NCI-H1417 (cell line): ENCODE measurements at regions not wholly inside any gene's neighbourhood (a gene's known extent, or its start where the extent isn't known, plus 50 kb on each side); places are given as distances from the start of the nearest gene placed in this dataset.
"Not testable (repeated sequence)": the region's sequence is repeated elsewhere in the genome, so short reads cannot be mapped to it uniquely, and the experiment has no call there.

Experiments
- DNase-seq, 3 experiments: peaks; one replicate each; lab custom pipeline; 2025; lab: John Stamatoyannopoulos, UW

DNA sequence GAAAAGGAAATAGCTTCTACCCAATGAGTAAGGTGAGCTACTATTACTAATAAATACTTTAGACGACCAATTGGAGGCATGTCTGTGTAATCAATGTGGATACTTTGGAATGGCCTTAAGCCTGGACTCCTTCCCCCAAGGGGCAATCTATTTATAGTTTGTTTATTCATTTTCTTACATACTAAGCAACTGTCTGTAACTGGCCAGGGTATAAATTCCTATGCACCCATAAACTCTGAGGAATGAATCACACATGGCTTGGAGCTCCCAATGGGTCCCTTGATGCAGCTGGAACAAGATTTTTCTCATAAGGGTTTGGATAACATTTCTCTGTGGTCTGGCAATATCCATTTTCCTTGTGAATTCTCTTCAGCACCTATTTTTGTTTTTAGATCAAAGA lies 506.8 kb downstream of the EDEM1 start:
- no peak for DNase-seq

DNA sequence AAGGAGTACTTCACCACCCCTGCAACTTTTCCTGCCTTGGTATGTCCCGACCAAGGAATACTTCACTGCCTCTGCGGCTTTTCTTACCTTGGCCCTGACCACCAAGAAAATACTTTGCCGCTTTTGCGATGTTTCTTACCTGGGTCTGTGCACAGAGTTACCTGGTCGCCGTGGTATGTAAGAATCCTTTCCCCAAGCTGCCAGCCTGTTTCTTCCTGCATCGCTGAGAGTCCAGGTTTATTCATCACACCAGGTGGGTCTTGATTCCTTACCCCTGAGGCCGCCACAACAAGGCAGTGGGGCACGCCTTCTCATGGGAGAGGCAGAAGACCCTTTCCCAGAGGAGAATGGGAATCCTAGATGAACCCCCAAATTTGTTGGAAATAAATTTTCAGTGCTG lies 511.3 kb downstream of the EDEM1 start:
- DNase-seq: no peak

- no peak for DNase-seq
These were observed 511.8 kb downstream of the EDEM1 start for GRCh38 chr3:5699313-5699712.

GRCh38 chr3:5699811-5700210 lies 512.3 kb downstream of the EDEM1 start:
- no peak for DNase-seq

GRCh38 chr3:5701005-5701404 lies 513.5 kb downstream of the EDEM1 start:
- DNase-seq: not testable (repeated sequence)

- DNase-seq: no peak
These were observed 520.3 kb downstream of the EDEM1 start for GRCh38 chr3:5707794-5708193.

DNA sequence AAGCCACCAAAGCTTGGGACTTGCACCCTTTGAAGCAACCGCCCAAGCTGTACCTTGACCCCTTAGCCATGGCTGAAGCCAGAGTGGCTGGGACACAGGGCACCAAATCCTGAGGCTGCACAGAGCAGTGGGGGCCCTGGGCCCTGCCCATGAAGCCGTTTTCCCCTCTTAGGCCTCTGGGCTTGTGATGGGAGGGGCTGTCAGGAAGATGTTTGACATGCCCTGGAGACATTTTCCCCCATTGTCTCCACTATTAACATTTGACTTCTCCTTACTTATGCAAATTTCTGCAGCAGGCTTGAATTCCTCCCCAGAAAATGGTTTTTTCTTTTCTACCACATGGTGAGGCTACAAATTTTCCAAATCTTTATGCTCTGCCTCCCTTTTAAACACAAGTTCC lies 522.2 kb downstream of the EDEM1 start:
- DNase-seq: no peak

DNA sequence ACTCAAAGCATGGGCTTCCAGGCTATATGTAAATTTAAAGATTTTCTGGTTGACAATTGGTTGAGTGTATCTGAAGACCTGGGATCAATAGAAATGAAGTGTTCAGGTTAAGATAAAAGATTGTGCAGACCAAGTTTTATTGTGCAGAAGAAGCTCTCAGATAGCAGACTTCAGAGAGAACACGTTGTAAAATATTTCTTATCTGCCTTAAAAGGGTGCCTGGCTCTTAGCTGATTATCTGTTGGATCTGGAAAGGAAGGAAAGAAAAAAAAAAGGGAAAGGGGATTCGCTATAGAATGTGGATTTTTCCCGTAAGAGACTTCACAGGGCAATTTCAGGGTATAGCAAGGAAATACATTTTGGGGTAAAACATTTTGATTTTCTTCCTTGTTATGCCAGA lies 523.2 kb downstream of the EDEM1 start:
- no peak for DNase-seq

GRCh38 chr3:5717254-5717653 lies 529.7 kb downstream of the EDEM1 start:
- no peak for DNase-seq

GRCh38 chr3:5719668-5720067 lies 532.2 kb downstream of the EDEM1 start:
- DNase-seq: not testable (repeated sequence)

- DNase-seq: no peak
These were observed 538.3 kb downstream of the EDEM1 start for GRCh38 chr3:5725801-5726200.

- no peak for DNase-seq
These were observed 539.1 kb downstream of the EDEM1 start for GRCh38 chr3:5726621-5727020.

DNA sequence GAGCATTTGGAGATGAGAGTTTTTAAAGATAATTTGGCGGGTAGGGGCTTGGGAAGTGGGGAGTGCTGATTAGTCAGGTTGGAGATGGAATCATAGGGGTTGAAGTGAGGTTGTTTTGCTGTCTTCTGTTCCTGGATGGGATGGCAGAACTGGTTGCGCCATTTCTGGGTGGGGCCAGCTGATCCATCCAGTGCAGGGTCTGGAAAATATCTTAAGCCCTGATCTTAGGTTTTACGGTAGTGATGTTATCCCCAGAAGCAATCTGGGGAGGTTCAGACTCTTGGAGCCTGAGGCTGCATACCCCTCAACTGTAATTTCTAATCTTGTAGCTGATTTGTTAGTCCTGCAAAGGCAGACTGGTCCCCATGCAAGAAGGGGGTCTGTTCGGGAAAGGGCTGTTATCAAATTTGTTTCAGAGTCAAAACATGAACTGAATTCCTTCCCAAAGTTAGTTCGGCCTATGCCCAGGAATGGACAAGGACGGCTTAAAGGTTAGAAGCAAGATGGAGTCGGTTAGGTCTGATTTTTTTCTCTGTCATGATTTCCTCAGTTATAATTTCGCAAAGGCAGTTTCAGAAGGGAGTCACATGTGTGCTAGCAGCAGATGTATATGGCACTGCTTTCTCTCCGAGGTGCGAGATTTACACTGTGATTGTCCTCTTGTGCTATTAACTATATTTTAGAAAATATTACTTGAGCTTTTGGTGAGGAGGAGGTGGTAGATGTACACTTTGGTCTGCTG lies 540.4 kb downstream of the EDEM1 start:
- DNase-seq: no peak

- no peak for DNase-seq
These were observed 542.3 kb downstream of the EDEM1 start for GRCh38 chr3:5729852-5730251.

DNA sequence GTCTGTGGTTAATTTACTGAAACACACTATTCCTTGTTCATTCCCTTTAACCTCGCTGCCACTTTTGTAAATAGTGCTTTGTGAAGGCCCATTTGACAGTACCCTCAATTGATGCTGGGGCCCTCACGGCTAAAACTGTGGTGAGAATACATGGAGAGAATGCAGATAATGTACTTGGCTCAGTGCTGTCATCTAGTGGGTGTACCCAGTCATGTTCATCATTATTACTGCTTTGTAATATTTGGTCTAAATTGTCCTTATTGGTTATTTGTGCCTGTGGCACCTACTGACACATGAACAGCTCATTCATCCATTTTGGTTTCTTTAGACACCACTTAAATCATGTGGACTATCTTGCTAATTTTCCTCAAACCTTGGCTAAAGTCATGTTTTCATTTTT lies 543.6 kb downstream of the EDEM1 start:
- DNase-seq: peak in 1 of 3 experiments; percentile 3

GRCh38 chr3:5732081-5732480 lies 544.6 kb downstream of the EDEM1 start:
- DNase-seq: no peak

DNA sequence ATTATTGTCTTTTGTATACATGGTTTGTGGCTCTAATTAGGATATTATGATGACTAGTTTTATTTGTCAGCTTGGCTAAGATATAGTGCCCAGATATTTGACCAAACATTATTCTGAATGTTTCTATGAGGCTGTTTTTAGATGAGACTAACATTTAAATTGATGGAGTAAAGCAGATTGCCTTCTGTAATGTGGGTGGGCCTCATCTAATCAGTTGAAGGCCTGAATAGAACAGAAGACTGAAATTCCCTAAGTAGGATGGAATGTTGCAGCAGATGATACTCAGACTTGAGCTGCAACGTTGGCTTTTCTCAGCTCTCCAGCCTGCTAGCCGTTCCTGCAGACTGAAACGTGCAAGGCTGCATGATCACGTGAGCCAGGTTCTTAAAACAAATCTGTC lies 546.5 kb downstream of the EDEM1 start:
- no peak for DNase-seq

- DNase-seq: no peak
These were observed 548.4 kb downstream of the EDEM1 start for GRCh38 chr3:5735896-5736295.

DNA sequence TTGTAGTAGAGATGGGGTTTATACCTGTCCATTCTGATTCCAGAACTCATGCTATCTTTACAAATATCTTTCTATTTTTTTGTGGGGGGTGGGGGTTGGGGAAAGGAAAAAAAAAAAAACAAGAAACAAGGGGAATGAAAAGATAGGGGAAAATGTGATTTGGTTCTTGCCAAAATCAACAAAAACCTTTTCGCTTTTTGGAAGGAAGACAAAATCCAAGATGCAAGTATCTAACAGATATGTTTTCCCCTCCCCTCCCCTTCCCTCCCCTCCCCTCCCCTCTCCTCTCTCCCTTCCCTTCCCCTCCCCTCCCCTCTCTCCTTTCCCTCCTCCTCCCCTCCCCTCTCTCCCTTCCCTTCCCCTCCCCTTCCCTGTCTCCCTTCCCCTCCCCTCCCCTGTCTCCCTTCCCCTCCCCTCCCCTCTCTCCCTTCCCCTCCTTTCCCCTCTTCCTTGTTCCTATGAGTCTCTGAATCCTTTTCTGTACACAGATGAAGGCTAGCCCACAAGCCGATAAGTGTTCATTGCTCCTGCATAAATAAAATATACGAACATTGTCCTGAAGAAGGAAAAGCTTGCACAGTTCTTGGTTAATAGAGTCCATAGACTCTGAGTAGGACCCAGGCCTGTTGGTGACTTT lies 551.9 kb downstream of the EDEM1 start:
- DNase-seq: no peak

DNA sequence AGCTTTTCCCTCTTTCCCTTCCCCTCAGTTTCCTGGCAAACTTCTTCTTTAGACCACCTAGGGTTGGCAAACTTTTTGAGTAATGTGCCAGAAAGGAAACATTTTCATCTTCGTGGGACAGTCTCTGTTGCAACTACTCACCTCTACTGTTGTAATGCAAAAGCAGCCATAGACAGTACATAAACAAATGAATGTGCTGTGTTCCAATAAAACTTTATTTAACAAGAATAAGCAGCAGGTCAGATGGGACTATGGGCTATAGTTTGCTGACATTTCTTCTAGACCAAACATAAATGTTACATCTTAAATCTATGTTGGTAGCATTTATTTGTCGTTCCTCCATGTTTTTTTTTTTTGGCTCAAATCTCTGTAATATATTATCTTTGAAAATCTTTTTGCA lies 552.4 kb downstream of the EDEM1 start:
- DNase-seq: no peak

DNA sequence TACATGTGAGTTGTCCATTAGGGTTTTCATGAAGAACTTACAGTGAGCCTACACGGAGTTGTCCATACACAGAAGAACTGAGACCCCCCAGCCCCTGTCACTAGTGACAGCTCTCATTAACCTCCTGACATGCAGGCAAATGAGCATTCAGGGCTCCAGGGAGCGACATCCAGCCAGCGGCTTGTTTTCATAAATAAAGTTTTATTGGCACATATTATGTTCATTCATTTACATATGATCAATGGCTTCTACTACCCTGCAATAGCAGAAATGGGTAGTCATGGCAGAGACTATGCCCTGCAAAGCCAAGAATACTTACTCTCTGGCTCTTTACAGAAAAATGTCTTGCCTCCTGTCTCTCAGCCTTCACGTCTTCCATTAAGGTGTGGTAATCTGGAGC lies 553.5 kb downstream of the EDEM1 start:
- DNase-seq: no peak

- DNase-seq: no peak
These were observed 562.6 kb downstream of the EDEM1 start for GRCh38 chr3:5750091-5750490.

DNA sequence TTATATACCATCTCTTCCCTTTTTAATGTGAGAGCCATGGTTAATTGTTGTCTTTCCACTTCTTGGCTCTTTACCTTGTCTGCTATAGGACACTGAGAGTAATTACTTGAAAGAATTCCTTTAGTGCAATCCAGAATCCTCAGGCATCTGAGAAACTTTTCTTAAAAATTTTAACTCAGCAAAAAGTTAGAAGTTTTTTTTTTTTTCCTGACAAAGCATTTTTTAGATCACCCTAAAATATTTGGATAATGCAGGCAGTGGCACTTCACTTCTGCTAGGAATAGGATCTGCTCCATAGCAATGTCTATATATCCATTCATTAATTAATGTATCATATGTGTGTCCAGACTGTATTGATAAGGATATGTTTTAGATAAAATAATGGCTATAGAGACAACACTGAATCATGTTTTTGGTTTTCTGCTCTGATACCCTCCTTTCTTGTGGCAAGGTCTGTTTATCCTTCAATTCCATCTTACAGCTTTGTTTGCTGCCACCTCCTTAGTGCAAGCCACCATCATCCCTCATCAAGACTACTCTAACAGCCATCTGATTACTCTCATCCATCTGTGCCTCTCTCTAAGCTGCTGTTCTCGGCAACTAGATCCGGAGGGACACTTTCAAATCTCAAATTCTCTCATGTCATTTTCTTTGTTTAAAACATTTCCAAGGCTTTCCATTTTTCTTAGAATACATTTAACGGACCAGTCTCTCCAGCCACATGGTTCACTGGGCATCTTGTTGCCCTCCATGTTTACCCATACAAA lies 563.5 kb downstream of the EDEM1 start:
- DNase-seq: no peak
